GM12872 (cell line): ENCODE measurements at regions not wholly inside any gene's neighbourhood (a gene's known extent, or its start where the extent isn't known, plus 50 kb on each side); places are given as distances from the start of the nearest gene placed in this dataset.

Source experiments
- TF ChIP-seq, protein P1 (sequence below): IDR thresholded peaks from 3 replicates; pipeline ENCODE4 v1.5.1; 2011; ENCODE audit warnings: low read depth, mild to moderate bottlenecking, low read length, moderate library complexity; ENCODE audit not compliant: insufficient read depth

DNA sequence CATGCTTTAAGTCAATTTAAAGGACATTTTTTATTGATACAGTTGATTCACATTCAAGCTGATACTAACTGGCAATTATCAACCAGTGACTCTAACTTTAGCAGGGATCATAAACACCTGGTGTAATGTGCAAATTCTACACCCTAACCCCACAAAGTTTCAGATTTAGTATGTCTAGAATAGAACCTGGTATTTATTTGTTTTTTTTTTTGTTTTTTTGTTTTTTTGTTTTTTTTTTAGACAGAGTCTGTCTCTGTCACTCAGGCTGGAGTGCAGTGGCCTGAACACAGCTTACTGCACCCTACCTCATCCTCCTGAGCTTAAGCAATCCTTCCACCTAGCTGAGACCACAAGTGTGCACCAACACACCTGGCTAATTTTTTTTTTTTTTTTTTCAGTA is 311.2 kb upstream of the SEMA6A start:
- TF ChIP-seq, protein P1, sequence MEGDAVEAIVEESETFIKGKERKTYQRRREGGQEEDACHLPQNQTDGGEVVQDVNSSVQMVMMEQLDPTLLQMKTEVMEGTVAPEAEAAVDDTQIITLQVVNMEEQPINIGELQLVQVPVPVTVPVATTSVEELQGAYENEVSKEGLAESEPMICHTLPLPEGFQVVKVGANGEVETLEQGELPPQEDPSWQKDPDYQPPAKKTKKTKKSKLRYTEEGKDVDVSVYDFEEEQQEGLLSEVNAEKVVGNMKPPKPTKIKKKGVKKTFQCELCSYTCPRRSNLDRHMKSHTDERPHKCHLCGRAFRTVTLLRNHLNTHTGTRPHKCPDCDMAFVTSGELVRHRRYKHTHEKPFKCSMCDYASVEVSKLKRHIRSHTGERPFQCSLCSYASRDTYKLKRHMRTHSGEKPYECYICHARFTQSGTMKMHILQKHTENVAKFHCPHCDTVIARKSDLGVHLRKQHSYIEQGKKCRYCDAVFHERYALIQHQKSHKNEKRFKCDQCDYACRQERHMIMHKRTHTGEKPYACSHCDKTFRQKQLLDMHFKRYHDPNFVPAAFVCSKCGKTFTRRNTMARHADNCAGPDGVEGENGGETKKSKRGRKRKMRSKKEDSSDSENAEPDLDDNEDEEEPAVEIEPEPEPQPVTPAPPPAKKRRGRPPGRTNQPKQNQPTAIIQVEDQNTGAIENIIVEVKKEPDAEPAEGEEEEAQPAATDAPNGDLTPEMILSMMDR = no peak

DNA sequence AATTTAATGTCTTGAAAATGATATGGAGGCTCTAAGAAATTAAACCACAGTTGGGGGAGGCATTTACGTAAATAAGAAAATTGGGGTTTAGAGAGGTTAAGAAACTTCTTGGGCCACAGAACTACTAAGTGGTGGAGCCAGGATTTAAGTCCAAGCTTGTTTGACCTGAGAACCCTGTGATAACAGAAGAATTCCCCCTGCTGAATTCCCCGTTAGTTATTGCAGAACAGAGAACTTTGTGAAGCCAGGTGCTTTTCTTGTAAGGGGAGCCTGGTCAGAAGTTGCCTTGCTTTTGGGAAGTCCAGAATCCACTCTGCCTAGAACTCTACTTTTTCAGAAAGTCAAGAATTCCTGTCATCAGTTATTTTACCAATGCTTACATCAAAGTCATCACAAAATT is 309.3 kb upstream of the SEMA6A start:
- TF ChIP-seq, protein P1 = no peak

DNA sequence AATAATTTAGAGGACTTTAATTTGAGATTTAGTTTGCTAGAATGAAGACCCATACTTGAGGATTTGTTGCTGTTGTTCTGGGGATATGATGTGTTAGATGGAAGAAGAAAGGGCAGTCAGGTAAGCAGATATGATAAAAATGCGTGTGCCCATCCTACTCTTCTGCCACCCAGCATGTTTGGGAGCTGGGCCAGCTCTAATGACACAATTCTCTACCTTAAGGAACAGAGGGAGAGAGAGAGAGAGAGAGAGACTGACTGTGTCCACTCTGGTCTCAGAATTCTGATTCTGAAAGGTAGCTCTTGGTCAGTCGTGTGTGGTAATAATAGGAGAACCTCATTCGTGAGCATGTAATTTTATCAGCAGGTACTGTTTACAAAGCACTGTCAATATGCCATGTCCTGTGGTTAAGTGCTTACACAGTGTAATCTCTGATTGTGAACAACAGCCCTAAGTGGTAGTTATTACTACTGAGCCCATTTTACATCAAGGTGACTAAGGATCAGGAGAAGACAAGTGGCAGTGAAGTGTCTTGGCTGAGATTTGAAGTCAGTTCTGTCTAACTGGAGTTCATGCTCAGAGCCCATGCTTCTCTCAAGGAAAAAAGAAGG is 307.4 kb upstream of the SEMA6A start:
- TF ChIP-seq, protein P1 = no peak

DNA sequence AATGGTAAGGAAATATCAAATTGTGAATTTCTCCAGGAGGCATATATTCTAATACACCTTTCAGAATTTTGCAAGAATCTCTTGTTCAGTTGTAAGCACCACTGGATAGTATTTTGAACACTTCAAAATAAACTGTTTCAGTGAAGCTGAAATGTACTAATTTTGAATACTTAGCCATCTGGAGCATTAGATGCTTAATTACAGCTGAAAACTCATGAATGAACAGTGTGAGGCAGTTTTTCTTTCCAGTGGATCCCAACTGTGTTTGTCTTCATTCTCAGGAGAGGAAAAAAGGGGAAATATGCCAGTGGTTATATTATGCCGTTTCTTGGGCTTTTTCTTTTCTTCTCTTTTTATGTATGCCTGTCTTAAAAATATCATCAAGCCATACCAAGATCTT is 306.0 kb upstream of the SEMA6A start:
- TF ChIP-seq, protein P1 = no peak

DNA sequence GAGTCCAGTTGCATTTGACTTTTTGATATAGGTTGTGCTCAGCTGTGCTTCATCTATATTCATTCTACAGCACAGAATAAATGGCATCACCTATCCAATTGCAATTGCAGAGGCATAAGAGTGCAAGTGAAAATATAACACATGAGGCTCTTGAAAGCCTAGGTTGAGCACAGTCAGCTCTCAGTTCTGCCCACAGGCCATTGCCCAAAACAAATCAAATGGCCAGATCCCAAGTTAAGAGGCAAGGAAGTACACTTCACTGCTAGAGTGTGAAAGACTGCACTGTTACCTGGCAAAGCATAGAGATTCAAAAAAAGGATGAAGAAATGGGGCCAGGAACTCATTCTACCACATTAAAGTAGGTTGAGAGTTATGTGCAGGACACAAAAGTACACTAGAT is 305.5 kb upstream of the SEMA6A start:
- TF ChIP-seq, protein P1 = no peak

DNA sequence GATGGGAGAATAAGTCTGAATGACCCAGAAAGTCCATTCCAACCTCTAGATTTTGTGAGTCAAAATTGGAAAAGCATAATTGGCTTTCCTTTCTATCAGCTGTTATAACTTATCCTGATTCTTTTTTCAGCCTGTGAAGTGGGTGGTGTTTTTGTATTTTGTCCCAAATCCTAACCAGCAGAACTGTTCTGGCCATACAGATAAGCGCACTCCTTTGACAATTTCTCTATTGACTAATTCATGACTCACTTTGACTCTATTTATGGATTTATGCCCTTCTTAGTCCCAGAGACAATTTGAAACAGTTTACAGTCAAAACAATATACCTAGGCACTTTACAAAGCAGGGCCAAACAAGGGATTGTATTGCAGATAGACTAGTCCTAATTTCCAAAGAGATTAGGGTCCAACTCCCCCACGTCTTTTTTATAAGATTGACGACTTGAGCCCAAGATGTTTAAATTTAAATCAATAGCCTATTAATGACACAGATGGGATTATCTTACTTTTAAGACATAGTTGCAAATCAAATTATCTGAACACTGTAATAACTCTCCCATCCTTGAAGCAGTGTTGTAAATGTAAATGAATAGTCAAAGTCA is 301.7 kb upstream of the SEMA6A start:
- TF ChIP-seq, protein P1 = no peak

DNA sequence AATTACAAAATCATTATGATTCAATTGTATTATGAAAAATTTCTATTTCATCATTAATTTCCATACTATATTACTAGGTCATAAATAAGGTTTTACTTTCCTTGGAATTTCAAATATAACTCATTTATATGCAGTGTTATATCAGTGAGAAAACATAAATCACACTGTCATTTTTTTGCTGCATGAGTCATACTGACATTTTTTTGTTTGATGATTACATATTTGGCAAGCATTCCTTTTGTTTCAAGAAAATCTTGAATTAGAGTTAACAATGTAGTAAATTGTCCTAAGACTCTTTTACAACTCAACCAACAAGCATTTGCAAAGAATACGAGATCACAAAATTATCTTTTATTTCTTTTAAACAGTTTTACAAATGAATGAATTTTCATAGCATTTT is 298.4 kb upstream of the SEMA6A start:
- TF ChIP-seq, protein P1 = no peak
